ENCODE measurements at regions not wholly inside any gene's neighbourhood (a gene's known extent, or its start where the extent isn't known, plus 50 kb on each side); places are given as distances from the start of the nearest gene placed in this dataset.

DNA sequence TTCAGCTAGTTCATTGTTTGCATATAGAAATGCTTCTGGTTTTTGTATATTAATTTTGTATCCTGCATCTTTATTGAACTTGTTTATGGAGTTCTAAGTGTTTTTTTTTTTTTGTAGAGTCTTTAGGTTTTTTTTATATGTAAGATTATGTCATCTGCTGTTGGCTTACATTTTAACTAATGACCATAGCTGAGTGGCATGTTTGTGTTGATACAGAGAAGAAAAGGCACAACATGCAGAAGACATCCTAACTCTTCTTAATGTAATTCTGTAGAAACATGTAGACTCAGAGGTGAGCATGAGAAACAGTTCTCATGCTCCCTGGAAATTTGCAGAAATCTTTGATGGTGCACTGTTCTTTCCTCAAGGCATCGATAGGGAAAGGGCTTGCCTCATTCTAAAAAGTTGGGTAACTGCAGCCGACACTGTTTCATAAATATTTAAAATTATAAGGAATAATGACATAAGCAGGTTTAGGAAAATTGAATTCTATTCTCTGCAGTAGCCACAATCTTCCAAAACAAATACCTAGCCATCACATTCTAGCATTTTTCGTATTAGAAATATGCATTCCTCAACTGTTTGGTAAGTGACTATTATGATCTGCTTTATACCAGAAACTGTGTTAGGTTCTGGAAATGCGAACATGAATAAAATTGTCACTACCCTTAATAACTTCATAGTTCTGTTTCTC is 499.6 kb upstream of the KCNMB2 start:
- Histone ChIP-seq H3K9me3 (ENCODE audit: control insufficient read depth in 5 of 5, low read length in 5 of 5) (peaks cover 0 to 5% (median 0%) of the 10 kb centered on the region in 5 donors), H3K27me3 (ENCODE audit: control insufficient read depth in 5 of 5, insufficient read depth in 4 of 5, low read length in 5 of 5) (no peaks in the 10 kb centered on the region), H3K36me3 (ENCODE audit: control insufficient read depth in 5 of 5, insufficient read depth in 5 of 5, low read length in 5 of 5) (no peaks in the 10 kb centered on the region), H3K27ac (ENCODE audit: low read depth, low read length) (no peak overlapping the region), H3K4me1 (ENCODE audit: control insufficient read depth in 5 of 5, insufficient read depth in 5 of 5, low read length in 5 of 5) (no peaks in the 10 kb centered on the region), H3K9ac (ENCODE audit: low read length in 5 of 5) (no peak overlapping the region), H3K4me3 (ENCODE audit: low read depth in 1 of 5, low read length in 5 of 5) (no peak overlapping the region)

DNA sequence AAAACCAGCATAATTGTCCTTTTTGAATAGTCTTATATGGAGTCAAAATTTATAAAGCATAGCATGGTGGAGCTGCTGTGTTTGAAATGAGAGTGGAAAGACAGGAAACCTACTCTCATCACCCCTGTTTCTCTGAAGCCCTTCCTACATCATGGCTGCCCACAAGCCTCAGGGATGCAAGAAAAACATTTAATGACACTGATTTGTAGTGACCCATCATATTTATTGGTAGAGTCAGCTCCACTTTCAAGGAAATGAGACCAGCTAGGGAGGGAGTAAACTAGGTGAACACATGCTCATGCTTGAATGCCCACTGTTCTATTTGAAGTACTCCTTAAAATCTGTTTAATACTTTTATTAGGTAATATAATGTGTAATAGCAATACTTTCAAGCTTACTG is 494.3 kb upstream of the KCNMB2 start:
- Histone ChIP-seq H3K36me3 (ENCODE audit: control insufficient read depth in 5 of 5, insufficient read depth in 5 of 5, low read length in 5 of 5) (no peaks in the 10 kb centered on the region), H3K9ac (ENCODE audit: low read length in 5 of 5) (no peak overlapping the region), H3K27ac (ENCODE audit: low read depth, low read length) (no peak overlapping the region), H3K27me3 (ENCODE audit: control insufficient read depth in 5 of 5, insufficient read depth in 4 of 5, low read length in 5 of 5) (no peaks in the 10 kb centered on the region), H3K9me3 (ENCODE audit: control insufficient read depth in 5 of 5, low read length in 5 of 5) (no peaks in the 10 kb centered on the region), H3K4me1 (ENCODE audit: control insufficient read depth in 5 of 5, insufficient read depth in 5 of 5, low read length in 5 of 5) (peaks cover 0 to 9% (median 3%) of the 10 kb centered on the region in 5 donors), H3K4me3 (ENCODE audit: low read depth in 1 of 5, low read length in 5 of 5) (no peak overlapping the region)

DNA sequence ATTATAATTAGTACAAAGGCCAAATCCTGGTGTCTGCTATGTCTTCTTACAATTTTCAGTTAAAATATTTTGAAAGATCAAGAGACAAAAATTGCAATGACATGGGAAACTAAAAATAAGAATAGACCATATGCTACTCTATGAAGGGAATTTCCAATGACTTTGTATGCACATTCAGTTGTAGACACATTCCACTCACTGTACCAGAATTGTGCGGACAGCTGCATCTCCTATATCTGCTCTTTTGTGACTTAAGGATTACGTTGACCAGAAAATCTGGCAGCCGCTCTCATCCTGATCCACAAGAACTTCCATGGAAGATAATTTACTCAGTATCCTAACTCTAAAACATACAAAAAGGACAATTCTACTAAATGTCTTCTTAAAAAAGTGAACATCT is 493.9 kb upstream of the KCNMB2 start:
- Histone ChIP-seq H3K9ac (ENCODE audit: low read length in 5 of 5) (no peak overlapping the region), H3K4me3 (ENCODE audit: low read depth in 1 of 5, low read length in 5 of 5) (no peak overlapping the region), H3K27me3 (ENCODE audit: control insufficient read depth in 5 of 5, insufficient read depth in 4 of 5, low read length in 5 of 5) (no peaks in the 10 kb centered on the region), H3K9me3 (ENCODE audit: control insufficient read depth in 5 of 5, low read length in 5 of 5) (no peaks in the 10 kb centered on the region), H3K36me3 (ENCODE audit: control insufficient read depth in 5 of 5, insufficient read depth in 5 of 5, low read length in 5 of 5) (no peaks in the 10 kb centered on the region), H3K27ac (ENCODE audit: low read depth, low read length) (no peak overlapping the region), H3K4me1 (ENCODE audit: control insufficient read depth in 5 of 5, insufficient read depth in 5 of 5, low read length in 5 of 5) (peaks cover 0 to 9% (median 3%) of the 10 kb centered on the region in 5 donors)

DNA sequence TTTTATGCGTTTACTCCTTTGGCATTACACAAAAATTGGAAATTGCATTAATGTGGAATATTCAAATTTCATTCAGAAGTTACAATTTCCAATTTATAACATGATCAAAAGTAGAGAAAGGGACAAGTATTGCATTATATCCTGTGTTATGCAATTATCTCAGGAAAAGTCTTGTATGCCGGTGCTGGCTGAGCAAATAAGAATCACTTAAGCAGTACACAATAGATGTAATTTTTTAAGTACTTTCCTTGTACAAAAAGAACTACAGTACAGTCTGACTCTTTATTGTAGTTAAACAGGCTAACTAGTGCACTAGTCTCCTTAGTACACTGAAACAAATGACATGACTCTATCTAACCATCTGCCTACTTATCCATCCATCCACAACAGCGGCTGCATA is 493.2 kb upstream of the KCNMB2 start:
- no peaks in the 10 kb centered on the region for H3K36me3 ChIP-seq (ENCODE audit: control insufficient read depth in 5 of 5, insufficient read depth in 5 of 5, low read length in 5 of 5)
- peaks cover 0 to 9% (median 3%) of the 10 kb centered on the region in 5 donors for H3K4me1 ChIP-seq (ENCODE audit: control insufficient read depth in 5 of 5, insufficient read depth in 5 of 5, low read length in 5 of 5)
- H3K4me3 ChIP-seq (ENCODE audit: low read depth in 1 of 5, low read length in 5 of 5), result no peak overlapping the region
- H3K9ac ChIP-seq (ENCODE audit: low read length in 5 of 5), result no peak overlapping the region
- H3K9me3 ChIP-seq (ENCODE audit: control insufficient read depth in 5 of 5, low read length in 5 of 5), result no peaks in the 10 kb centered on the region
- no peak overlapping the region for H3K27ac ChIP-seq (ENCODE audit: low read depth, low read length)
- no peaks in the 10 kb centered on the region for H3K27me3 ChIP-seq (ENCODE audit: control insufficient read depth in 5 of 5, insufficient read depth in 4 of 5, low read length in 5 of 5)

DNA sequence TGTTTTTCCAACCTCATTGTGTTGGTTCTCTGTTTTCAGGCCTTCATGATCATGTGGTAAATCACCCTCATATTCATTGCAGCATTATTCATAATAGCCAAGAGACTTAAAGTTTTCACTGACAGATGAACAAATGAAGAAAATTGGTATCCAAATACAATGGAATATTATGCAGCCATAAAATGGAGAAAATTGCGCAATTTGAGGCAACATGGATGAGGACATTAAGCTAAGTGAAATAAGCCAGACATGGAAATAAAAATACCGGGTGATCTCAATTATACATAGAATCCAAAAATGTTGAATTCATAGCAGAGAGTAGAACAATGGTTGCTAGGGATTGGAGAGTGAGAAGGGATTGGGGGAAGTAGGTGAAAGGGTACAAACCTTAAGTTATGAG is 491.9 kb upstream of the KCNMB2 start:
- Histone ChIP-seq H3K4me3 (ENCODE audit: low read depth in 1 of 5, low read length in 5 of 5) (no peak overlapping the region), H3K27ac (ENCODE audit: low read depth, low read length) (no peak overlapping the region), H3K9me3 (ENCODE audit: control insufficient read depth in 5 of 5, low read length in 5 of 5) (no peaks in the 10 kb centered on the region), H3K36me3 (ENCODE audit: control insufficient read depth in 5 of 5, insufficient read depth in 5 of 5, low read length in 5 of 5) (no peaks in the 10 kb centered on the region), H3K4me1 (ENCODE audit: control insufficient read depth in 5 of 5, insufficient read depth in 5 of 5, low read length in 5 of 5) (peaks cover 0 to 9% (median 3%) of the 10 kb centered on the region in 5 donors), H3K9ac (ENCODE audit: low read length in 5 of 5) (no peak overlapping the region), H3K27me3 (ENCODE audit: control insufficient read depth in 5 of 5, insufficient read depth in 4 of 5, low read length in 5 of 5) (no peaks in the 10 kb centered on the region)

DNA sequence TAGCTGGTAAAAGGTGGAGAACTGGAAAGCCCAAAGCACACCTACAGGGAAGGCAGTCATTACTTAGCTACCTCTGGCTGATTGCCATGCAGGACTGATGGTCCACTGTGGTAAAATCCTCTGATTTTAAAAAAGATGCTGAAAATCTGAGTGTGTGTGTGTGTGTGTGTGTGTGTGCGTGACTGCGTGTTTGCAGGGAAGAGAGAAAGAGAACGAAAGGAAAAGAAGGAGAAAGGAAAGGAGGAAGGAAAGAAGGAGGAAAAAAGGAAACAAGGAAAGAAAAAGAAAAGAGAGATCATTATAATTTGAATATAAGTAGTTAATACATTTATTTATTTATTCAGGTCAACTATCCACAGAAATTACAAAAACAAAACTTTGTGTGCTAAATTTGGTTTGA is 488.7 kb upstream of the KCNMB2 start:
- Histone ChIP-seq H3K27ac (ENCODE audit: low read depth, low read length) (no peak overlapping the region), H3K4me1 (ENCODE audit: control insufficient read depth in 5 of 5, insufficient read depth in 5 of 5, low read length in 5 of 5) (peaks cover 0 to 9% (median 3%) of the 10 kb centered on the region in 5 donors), H3K36me3 (ENCODE audit: control insufficient read depth in 5 of 5, insufficient read depth in 5 of 5, low read length in 5 of 5) (no peaks in the 10 kb centered on the region), H3K9me3 (ENCODE audit: control insufficient read depth in 5 of 5, low read length in 5 of 5) (no peaks in the 10 kb centered on the region), H3K4me3 (ENCODE audit: low read depth in 1 of 5, low read length in 5 of 5) (no peak overlapping the region), H3K9ac (ENCODE audit: low read length in 5 of 5) (no peak overlapping the region), H3K27me3 (ENCODE audit: control insufficient read depth in 5 of 5, insufficient read depth in 4 of 5, low read length in 5 of 5) (no peaks in the 10 kb centered on the region)

DNA sequence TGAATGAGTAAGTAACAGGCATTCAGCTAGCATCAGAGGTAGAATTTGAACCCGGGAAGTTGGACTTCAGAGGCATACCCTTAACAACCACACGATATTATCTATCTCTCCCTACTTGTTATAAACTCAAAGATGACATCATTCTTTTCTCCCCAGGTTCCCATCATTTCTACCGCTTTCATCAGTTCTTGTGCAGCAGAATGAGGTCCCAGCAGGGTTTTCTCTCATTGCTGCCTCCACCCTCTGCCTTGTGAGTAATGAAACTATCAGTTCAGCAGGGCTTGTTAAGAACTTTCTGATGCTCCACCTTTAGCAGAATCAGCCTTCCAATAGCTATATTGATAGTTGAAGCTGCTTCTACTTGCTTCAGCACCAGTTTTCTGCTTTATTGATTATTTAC is 487.5 kb upstream of the KCNMB2 start:
- Histone ChIP-seq H3K9ac (ENCODE audit: low read length in 5 of 5) (no peak overlapping the region), H3K27me3 (ENCODE audit: control insufficient read depth in 5 of 5, insufficient read depth in 4 of 5, low read length in 5 of 5) (no peaks in the 10 kb centered on the region), H3K36me3 (ENCODE audit: control insufficient read depth in 5 of 5, insufficient read depth in 5 of 5, low read length in 5 of 5) (no peaks in the 10 kb centered on the region), H3K27ac (ENCODE audit: low read depth, low read length) (no peak overlapping the region), H3K9me3 (ENCODE audit: control insufficient read depth in 5 of 5, low read length in 5 of 5) (no peaks in the 10 kb centered on the region), H3K4me1 (ENCODE audit: control insufficient read depth in 5 of 5, insufficient read depth in 5 of 5, low read length in 5 of 5) (no peaks in the 10 kb centered on the region), H3K4me3 (ENCODE audit: low read depth in 1 of 5, low read length in 5 of 5) (no peak overlapping the region)

DNA sequence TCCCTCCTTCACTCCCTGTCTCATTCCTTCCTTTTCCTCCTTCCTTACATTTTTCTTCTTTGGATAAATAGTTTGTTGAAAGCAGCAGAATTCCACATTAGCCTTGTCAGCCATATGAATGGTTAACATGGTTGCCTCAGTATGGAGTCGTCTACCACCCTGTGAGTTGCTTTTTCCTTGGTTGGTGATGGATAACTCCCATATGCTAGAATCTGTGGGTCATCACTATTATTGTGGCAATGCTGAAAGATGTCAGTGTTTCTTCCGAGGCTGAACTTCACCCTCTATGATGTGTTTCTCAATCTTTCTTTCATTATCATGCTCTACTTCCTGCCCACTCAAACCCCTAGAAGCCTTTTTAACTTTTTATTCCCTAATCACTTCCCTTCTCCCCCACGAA is 481.8 kb upstream of the KCNMB2 start:
- no peaks in the 10 kb centered on the region for H3K9me3 ChIP-seq (ENCODE audit: control insufficient read depth in 5 of 5, low read length in 5 of 5)
- no peak overlapping the region for H3K4me3 ChIP-seq (ENCODE audit: low read depth in 1 of 5, low read length in 5 of 5)
- no peaks in the 10 kb centered on the region for H3K27me3 ChIP-seq (ENCODE audit: control insufficient read depth in 5 of 5, insufficient read depth in 4 of 5, low read length in 5 of 5)
- no peaks in the 10 kb centered on the region for H3K36me3 ChIP-seq (ENCODE audit: control insufficient read depth in 5 of 5, insufficient read depth in 5 of 5, low read length in 5 of 5)
- no peak overlapping the region for H3K9ac ChIP-seq (ENCODE audit: low read length in 5 of 5)
- H3K4me1 ChIP-seq (ENCODE audit: control insufficient read depth in 5 of 5, insufficient read depth in 5 of 5, low read length in 5 of 5), result peaks cover 0 to 11% (median 4%) of the 10 kb centered on the region in 5 donors
- no peak overlapping the region for H3K27ac ChIP-seq (ENCODE audit: low read depth, low read length)

DNA sequence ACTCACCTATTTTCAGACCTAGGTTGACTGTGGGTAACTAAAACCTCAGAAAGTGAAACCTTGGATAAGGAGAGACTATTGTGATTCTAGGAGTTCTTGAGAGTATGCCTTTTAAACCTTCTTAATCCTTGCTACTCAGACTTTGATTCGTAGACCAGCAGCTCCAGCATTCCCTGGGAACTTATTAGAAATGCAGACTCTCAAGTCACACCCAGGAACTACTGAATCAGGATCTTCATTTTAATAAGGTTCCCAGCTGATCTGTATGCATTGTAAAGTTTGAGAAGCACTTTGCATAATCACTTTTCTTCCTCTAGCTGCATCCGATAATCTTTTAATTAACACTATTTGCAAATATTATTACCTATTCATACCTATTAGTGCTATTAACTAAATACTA is 480.3 kb upstream of the KCNMB2 start:
- no peaks in the 10 kb centered on the region for H3K36me3 ChIP-seq (ENCODE audit: control insufficient read depth in 5 of 5, insufficient read depth in 5 of 5, low read length in 5 of 5)
- H3K9ac ChIP-seq (ENCODE audit: low read length in 5 of 5), result no peak overlapping the region
- H3K4me3 ChIP-seq (ENCODE audit: low read depth in 1 of 5, low read length in 5 of 5), result no peak overlapping the region
- no peaks in the 10 kb centered on the region for H3K9me3 ChIP-seq (ENCODE audit: control insufficient read depth in 5 of 5, low read length in 5 of 5)
- H3K27ac ChIP-seq (ENCODE audit: low read depth, low read length), result no peak overlapping the region
- peaks cover 0 to 21% (median 16%) of the 10 kb centered on the region in 5 donors for H3K4me1 ChIP-seq (ENCODE audit: control insufficient read depth in 5 of 5, insufficient read depth in 5 of 5, low read length in 5 of 5)
- no peaks in the 10 kb centered on the region for H3K27me3 ChIP-seq (ENCODE audit: control insufficient read depth in 5 of 5, insufficient read depth in 4 of 5, low read length in 5 of 5)

DNA sequence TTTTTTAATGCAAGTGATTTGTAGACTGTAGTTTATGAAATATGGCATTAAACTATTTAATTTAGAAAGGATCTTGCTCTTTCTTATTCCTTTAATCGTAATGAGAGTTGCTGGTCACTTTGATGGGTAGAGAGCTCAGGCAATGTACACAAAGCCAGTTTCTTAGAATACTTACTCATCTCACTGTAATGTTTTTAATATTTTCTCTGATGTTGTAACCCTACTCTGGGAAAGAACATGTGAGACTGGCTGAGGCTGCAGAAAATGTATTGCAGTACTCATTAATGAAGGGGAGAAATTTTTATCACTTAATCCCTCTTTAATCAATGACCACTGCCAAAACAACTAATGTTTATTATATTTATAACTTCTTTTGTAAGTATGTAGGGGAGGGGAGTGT is 479.4 kb upstream of the KCNMB2 start:
- no peaks in the 10 kb centered on the region for H3K36me3 ChIP-seq (ENCODE audit: control insufficient read depth in 5 of 5, insufficient read depth in 5 of 5, low read length in 5 of 5)
- H3K4me3 ChIP-seq (ENCODE audit: low read depth in 1 of 5, low read length in 5 of 5), result no peak overlapping the region
- H3K4me1 ChIP-seq (ENCODE audit: control insufficient read depth in 5 of 5, insufficient read depth in 5 of 5, low read length in 5 of 5), result peaks cover 0 to 26% (median 19%) of the 10 kb centered on the region in 5 donors
- H3K27me3 ChIP-seq (ENCODE audit: control insufficient read depth in 5 of 5, insufficient read depth in 4 of 5, low read length in 5 of 5), result no peaks in the 10 kb centered on the region
- H3K9ac ChIP-seq (ENCODE audit: low read length in 5 of 5), result no peak overlapping the region
- no peaks in the 10 kb centered on the region for H3K9me3 ChIP-seq (ENCODE audit: control insufficient read depth in 5 of 5, low read length in 5 of 5)
- no peak overlapping the region for H3K27ac ChIP-seq (ENCODE audit: low read depth, low read length)
